HG03521 (cell line): ENCODE measurements at regions not wholly inside any gene's neighbourhood (a gene's known extent, or its start where the extent isn't known, plus 50 kb on each side); places are given as distances from the start of the nearest gene placed in this dataset.
"Not testable (repeated sequence)": the region's sequence is repeated elsewhere in the genome, so short reads cannot be mapped to it uniquely, and the experiment has no call there.

Experiments
- ATAC-seq: cut with Tn5 transposase; IDR thresholded peaks from one replicate; pipeline ENCODE4 v1.9.1; 2021; ENCODE audit warnings: mild to moderate bottlenecking, moderate library complexity; ENCODE audit not compliant: unreplicated experiment

- ATAC-seq, result no peak
Observed at GRCh38 chr4:54571293-54572151, 86.2 kb upstream of the KIT start.

- ATAC-seq, result no peak
Observed at GRCh38 chr4:54572152-54572542, 85.6 kb upstream of the KIT start.

GRCh38 chr4:54574500-54574899, 83.3 kb upstream of the KIT start:
- ATAC-seq, result no peak

- no peak for ATAC-seq
Observed at GRCh38 chr4:54575919-54576318, 81.8 kb upstream of the KIT start.

- ATAC-seq, result no peak
Observed at GRCh38 chr4:54581807-54582206, 76.0 kb upstream of the KIT start.

- no peak for ATAC-seq
Observed at GRCh38 chr4:54585321-54586000, 72.3 kb upstream of the KIT start.

GRCh38 chr4:54586320-54586955, 71.3 kb upstream of the KIT start:
- no peak for ATAC-seq

GRCh38 chr4:54587107-54587891, 70.5 kb upstream of the KIT start:
- ATAC-seq, result no peak

- ATAC-seq, result no peak
Observed at GRCh38 chr4:54588404-54588803, 69.4 kb upstream of the KIT start.

- ATAC-seq, result no peak
Observed at GRCh38 chr4:54589586-54589985, 68.2 kb upstream of the KIT start.

- no peak for ATAC-seq
Observed at GRCh38 chr4:54593795-54594322, 63.9 kb upstream of the KIT start.

GRCh38 chr4:54596201-54596600, 61.6 kb upstream of the KIT start:
- ATAC-seq, result no peak

GRCh38 chr4:54597678-54598077, 60.1 kb upstream of the KIT start:
- not testable (repeated sequence) for ATAC-seq

GRCh38 chr4:54602175-54602574, 55.6 kb upstream of the KIT start:
- not testable (repeated sequence) for ATAC-seq

- ATAC-seq, result no peak
Observed at GRCh38 chr4:54607067-54607466, 50.7 kb upstream of the KIT start.

GRCh38 chr4:54607521-54607920, 50.2 kb upstream of the KIT start:
- ATAC-seq, result no peak
